Cardiac fibroblast (primary cell): ENCODE measurements at regions not wholly inside any gene's neighbourhood (a gene's known extent, or its start where the extent isn't known, plus 50 kb on each side); places are given as distances from the start of the nearest gene placed in this dataset.
"Not testable (repeated sequence)": the region's sequence is repeated elsewhere in the genome, so short reads cannot be mapped to it uniquely, and the experiment has no call there.

Source experiments
- DNase-seq, 2 donors: peaks; one replicate each; pipeline versions ENCODE4 v3.0.0 to v3.0.0-alpha.2; 2010; ENCODE audit warnings: low read depth in 2 of 2
- H3K4me3 ChIP-seq, 2 donors: replicated peaks in 1 of 2; 1 replicate in 1 of 2; 2 replicates in 1 of 2; pipeline ENCODE4 v1.5.1; 2011; ENCODE audit warnings: low read depth in 2 of 2, low read length in 2 of 2, mild to moderate bottlenecking in 2 of 2, moderate library complexity in 1 of 2
- TF ChIP-seq, protein P1 (sequence below): IDR thresholded peaks from one replicate; pipeline ENCODE4 v1.5.1; 2011; ENCODE audit warnings: low read depth, mild to moderate bottlenecking, low read length, inconsistent platforms

GRCh38 chr7:142470544-142470830, 212.6 kb upstream of the PRSS58 start:
- H3K4me3 ChIP-seq, result no peak overlapping the region
- TF ChIP-seq, protein P1, sequence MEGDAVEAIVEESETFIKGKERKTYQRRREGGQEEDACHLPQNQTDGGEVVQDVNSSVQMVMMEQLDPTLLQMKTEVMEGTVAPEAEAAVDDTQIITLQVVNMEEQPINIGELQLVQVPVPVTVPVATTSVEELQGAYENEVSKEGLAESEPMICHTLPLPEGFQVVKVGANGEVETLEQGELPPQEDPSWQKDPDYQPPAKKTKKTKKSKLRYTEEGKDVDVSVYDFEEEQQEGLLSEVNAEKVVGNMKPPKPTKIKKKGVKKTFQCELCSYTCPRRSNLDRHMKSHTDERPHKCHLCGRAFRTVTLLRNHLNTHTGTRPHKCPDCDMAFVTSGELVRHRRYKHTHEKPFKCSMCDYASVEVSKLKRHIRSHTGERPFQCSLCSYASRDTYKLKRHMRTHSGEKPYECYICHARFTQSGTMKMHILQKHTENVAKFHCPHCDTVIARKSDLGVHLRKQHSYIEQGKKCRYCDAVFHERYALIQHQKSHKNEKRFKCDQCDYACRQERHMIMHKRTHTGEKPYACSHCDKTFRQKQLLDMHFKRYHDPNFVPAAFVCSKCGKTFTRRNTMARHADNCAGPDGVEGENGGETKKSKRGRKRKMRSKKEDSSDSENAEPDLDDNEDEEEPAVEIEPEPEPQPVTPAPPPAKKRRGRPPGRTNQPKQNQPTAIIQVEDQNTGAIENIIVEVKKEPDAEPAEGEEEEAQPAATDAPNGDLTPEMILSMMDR, result no peak
- no peak for DNase-seq

DNA sequence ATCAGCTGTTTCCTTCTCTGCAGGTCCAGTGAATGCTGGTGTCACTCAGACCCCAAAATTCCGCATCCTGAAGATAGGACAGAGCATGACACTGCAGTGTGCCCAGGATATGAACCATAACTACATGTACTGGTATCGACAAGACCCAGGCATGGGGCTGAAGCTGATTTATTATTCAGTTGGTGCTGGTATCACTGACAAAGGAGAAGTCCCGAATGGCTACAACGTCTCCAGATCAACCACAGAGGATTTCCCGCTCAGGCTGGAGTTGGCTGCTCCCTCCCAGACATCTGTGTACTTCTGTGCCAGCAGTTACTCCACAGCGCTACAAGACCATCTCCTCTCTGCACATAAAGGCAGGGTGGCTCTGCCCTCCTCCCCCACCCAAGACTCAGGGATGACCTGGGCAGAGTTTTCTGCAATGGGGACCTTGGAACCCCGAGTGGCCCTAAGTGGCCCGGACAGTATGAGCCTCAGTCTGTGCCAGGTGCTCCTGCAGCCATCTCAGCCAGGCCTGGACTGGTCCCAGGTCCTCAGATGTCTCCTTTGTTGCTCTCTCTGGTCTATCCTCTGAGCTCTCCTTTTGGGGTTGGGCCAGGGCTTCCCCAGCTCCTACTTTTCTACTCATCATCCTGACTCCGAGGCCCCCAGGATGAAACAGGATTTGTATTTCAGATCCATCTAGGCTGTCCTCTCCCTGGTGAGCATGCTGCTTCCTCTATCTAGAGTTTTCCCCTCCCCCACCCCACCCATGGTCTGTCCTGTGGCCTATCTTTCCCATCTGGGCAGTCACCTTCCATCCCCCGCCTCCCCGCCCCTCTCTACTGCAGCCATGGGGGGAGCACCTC, 212.1 kb upstream of the PRSS58 start:
- TF ChIP-seq, protein P1, result no peak
- no peak overlapping the region for H3K4me3 ChIP-seq

GRCh38 chr7:142468871-142469665, 211.2 kb upstream of the PRSS58 start:
- no peak for DNase-seq
- no peak overlapping the region for H3K4me3 ChIP-seq
- TF ChIP-seq, protein P1, result no peak

More for the DNA sequence above, 212.1 kb upstream of the PRSS58 start:
- DNase-seq, result no peak

- DNase-seq, result peak in 1 of 2 donors; percentile 29
- not testable (repeated sequence) for H3K4me3 ChIP-seq
These were observed 209.3 kb upstream of the PRSS58 start for GRCh38 chr7:142467056-142467655.

DNA sequence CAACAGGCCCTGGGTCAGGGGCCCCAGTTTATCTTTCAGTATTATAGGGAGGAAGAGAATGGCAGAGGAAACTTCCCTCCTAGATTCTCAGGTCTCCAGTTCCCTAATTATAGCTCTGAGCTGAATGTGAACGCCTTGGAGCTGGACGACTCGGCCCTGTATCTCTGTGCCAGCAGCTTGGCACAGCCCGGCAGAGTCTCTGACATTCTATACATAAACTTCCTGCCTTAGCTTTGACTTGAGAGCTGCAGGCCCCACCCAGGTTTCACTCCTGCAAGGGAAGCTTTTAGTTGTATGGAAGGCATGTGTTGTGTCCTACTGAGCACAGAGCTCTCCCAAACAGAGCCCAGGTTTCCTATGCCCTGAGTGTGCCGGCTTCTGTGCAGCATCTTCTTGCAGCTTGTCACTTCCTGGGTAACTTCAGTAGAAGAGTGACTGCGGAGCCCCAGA, 205.6 kb upstream of the PRSS58 start:
- no peak for DNase-seq

GRCh38 chr7:142461437-142461836, 203.6 kb upstream of the PRSS58 start:
- H3K4me3 ChIP-seq, result no peak overlapping the region
- TF ChIP-seq, protein P1, result no peak
- DNase-seq, result peak; percentile 45 to 90

More for the DNA sequence above, 205.6 kb upstream of the PRSS58 start:
- TF ChIP-seq, protein P1, result no peak
- H3K4me3 ChIP-seq, result no peak overlapping the region
